Kidney tubule cell (primary cell): ENCODE measurements at regions not wholly inside any gene's neighbourhood (a gene's known extent, or its start where the extent isn't known, plus 50 kb on each side); places are given as distances from the start of the nearest gene placed in this dataset.

Source experiments
- DNase-seq: peaks from one replicate; pipeline ENCODE4 v3.0.0-alpha.2; 2018; ENCODE audit warnings: low spot score

DNA sequence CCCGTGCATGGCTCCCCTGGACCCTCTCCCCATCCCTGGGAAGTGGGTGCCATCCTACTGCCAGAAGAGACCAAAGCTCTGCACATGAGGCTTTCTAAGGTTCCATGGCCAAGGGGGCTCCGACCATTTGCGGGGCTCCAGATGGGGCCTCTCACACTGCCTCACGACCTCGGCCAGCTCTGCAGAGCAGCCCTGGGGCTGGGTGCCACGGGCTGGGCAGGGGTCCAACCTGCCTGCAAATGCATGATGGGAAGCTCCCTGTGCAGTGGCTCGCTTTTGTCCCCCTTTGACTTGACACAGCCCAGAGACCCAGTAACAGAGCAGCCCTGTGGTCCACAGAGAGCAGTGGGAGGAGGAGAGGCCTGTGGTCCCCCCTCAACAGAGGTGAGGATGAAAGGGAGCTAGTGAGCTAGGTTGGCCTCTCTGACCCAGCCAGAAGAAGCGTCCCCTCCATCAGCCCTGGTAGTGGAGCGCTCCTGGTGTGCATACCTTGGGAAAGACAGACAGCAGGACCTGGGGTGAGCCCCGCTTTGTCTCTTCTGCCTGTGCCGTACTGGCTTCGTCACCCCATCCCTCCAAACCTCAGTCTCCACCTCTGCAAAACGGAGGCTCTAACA is 174.1 kb downstream of the DDX1 start:
- DNase-seq, result no peak

DNA sequence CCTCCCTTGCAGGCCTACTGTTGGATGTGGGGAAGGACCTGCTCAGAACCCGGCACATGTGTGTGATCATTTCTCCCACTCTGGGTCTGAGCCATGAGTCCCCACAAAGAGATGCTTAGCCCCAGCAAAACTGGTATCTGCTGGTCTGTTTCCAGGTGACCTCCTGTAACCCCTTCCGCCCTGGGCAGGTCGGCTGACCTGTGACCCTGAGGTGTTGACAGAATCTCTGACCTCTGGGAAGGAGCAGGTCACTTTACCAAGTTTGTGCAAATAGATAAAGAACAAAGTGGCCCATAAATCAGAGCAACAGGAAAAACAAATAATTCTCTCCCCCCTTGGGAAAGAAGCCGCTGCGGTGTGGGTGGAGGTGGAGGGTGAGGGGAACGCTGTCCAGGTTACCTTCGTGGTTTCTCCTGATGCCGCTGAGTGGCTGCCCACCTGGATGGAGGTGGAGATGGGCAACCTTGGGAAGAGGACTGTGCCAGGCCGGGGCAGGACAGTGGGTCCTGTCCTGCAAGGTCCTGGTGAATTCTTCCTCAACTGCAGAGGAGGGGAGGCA is 174.0 kb upstream of the MYCN start:
- no peak for DNase-seq

DNA sequence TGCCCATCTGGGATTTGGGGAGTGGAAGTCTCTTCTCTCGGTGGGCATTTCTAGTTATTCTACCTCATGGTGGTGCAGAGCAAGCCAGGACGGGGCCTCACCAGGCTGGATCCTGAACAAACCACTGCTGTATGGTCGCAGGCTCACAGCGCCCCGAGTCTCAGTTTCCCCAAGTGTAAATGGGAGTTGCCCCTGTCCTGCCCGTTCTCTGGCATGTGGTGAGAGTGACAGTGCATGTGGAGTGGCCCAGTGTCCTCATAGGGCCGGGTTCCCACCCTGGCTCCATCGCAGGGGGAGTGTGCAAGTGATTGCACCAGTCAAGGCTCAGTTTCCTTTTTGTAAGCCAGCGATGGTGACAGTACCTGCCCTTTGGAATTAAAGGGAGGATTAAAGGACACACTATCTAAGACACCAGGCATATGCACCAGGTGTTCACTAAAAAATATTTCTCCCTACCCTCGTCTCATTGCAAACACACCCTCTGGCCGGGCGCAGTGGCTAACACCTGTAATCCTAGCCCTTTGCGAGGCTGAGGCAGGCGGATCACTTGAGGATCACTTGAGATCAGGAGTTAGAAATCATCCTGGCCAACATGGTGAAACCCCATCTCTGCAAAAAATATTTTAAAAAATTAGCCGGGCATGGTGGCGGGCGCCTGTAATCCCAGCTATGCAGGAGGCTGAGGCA is 173.3 kb upstream of the MYCN start:
- no peak for DNase-seq

DNA sequence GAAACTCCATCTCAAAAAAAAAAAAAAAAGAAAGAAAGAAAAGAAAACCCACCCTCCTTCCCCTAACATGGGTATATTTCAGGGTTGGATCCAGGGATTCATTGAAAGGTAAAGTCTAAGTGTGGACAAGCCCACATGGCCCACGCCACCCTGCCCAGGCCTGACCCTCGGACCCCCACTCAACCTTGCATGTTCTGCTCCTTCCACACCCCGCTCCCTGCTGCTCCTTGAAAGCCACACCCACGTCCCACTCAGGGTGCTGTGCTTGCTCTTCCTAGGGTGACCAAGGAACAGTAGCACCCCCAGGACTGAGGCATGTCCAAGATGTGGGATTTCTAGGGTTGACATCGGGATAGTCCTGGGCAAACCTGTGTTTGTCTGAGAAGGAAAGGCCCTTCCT is 172.7 kb upstream of the MYCN start:
- DNase-seq, result no peak

DNA sequence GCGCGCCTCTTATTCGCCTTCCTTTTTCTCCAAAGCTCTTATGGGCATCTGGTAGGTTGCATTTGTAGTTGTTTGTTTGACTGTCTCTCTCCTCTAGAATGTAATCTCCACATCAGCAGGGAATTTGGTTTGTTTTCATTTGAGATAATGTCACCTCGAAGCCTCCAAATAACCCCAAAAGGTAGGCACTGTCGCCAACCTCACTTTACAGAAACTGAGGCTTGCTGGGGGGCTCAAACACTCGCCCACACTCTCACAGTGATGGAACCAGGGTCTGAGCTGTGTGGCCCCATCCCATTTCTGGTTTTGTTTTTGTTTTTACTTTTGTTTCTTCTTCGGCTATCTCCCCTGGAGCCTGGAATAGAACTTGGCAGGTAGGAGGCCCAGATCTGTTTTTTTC is 172.2 kb upstream of the MYCN start:
- DNase-seq, result no peak

DNA sequence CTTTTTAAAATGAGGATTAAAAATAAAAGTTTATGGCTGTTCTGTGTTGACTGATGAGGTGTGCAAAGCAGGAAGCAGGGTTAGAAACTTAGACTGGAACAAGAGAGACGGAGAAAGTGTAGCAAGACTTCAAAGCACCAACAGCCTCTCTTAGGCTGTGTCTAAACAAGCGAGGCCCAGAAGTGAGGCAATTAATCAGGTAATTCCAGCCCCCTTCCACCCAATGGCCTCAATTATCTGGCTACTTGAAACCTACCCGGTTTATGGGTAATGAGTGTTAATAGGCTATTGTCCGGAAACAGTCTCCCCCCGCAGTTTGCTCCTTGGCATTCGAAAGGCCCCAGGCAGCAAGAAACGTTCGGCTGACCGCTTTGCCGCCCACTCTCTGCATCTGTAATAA is 171.7 kb upstream of the MYCN start:
- DNase-seq, result no peak

DNA sequence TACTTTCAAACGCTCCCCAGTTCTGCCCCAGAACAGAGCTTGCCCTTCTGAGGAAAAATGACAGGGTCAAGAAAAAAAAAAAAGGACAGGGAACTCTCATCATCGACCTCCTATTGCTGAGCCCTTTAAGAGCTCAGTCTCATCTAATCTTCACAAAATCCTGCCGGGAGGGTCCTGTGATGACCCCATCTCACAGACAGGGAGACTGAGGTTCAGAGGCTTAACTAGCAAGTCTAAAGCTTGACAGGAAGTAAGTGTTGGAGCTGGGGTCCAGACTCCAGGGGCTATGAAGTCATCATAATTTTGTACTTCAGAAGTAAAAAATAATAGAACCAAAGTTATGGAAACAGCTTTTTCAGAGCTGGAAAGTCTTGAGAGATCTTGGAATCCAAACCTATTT is 171.1 kb upstream of the MYCN start:
- DNase-seq, result no peak

DNA sequence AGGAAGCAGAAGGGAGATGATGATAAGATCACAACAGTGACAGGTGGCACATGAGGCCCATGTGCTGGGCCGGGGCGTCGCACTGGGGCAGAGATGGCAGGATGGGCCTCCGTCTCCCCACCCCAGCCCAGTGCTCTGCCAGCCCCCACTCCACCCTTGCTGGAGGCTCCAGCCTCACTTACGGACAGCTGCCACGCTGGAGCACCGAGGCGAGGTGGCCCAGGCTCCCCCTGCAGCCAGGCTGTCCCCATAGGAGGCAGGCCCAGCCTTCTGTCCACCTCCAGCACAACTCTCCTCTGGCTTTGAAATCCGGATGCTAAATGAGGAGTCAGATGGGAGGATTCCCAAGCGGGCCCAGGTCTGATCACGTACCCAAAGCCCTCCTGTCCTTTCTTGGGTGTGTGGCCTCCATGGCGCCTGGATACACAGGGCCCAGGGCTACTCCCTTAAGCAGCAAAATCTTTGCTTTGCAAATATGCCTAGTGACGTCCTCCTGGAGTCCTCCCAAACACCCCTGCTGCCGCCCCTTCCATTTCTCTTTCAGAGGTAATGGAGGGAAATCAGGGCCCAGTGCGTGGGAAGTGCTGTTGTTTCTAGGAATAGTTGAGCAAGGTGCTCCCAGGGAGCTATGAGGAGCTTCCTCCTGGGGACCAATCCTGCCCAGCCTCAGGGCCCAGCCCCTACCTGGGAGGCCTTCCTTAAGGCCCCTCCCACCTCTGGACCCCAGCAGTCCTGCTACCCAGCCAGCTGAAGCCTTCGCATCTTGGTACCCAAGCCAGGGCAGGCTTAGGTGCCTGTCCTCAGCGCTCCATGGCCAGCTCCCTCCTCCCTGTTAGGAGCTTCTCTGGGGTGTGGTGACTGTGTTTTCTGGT is 170.4 kb upstream of the MYCN start:
- no peak for DNase-seq

DNA sequence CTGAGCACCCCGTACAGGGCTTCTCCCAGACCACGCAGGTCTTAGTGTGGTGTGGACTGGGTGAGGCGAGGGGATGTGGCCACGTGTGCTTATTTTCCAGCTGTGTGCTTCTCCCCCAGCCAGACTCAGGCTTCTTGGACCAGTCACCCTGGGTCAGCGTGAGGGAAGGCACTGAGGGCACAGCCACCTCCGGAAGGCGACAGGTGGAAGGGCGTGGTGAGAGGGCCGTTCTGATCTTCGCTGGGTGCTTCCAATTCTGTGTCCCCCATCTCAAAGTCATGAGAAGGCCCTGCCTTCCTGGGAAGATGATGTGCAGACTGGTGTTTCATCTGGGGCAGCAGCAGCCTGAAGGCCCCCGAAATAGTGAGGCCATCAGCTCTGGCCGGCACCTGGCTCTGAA is 169.7 kb upstream of the MYCN start:
- DNase-seq, result no peak

DNA sequence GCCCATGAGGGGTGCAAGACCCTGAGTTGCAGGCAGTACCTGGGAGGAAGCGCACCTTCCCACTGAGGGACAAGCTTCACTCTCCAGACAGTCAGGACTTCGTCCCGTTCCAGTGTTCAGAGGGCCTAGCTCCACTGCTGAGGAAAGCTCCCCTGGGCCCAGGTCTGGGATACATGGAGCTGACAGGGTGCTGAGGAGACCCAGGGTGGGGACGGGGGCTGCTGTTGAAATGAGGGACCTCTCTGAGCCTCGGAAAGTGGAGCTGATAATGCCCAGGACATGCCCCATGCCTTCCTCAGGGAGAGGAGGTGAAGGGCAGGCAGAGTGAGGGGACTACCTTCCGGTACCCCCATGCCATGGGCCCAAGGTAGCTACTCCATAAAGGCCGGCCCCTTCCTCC is 169.2 kb upstream of the MYCN start:
- DNase-seq, result no peak

DNA sequence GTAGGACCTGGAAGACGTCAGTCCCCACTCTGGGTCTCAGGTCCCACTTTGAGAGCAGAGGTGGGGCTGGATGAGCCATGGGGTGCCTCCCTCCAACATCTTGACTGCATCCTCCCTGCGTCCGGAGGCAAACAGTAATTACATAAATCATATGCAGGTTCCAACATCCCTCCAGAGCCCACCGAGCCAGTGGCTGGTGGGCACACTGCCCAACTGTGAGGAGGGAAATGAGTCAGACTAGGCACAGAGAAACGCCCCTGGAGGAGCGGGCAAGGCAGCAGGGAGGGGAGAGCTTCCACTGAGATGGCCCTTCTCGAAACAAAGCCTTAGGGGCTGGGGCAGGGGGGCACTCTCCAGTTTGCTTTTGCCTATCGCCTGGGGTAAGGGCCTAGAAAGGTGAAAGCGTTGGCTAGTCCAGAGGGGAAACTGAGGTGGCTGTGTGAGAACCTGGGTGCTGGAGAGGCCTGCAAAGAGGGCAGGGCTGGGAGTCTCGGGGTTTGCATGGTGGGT is 168.2 kb upstream of the MYCN start:
- DNase-seq, result no peak

DNA sequence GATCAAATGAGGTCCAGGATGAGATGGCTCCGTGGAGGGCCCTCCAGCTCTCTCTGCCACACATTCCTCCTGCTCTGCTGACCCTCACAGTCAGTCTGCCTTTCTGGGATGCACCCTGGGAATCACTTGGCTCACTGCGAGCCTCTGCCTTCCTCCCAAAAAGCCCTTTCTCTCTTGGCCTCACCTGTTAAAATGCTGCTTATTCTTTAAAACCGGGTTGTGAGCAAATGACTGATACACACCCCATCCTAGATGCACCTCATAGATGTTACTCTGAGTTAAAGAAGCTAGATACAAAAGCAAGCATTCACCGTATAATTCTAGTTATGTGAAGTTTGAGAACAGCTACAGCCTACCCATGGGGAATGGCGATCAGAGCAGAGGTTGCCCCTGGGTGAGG is 167.7 kb upstream of the MYCN start:
- DNase-seq, result no peak

DNA sequence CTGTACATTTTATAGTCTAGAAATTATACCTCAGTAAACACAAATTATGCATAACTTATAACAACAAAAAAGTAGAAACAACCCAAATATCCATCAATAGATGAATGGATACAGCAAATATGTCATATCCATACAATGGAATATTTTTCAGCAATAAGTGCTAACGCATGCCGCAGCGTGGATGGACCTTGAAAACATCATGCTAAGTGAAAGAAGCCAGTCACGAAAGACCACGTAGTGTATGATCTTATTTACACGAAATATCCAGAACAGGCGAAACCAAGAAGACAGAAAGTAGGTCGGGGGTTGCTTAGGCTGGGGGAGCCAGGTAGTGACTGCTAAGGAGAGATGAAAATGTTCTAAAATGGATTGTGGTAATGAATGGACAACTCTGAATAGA is 167.1 kb upstream of the MYCN start:
- no peak for DNase-seq

DNA sequence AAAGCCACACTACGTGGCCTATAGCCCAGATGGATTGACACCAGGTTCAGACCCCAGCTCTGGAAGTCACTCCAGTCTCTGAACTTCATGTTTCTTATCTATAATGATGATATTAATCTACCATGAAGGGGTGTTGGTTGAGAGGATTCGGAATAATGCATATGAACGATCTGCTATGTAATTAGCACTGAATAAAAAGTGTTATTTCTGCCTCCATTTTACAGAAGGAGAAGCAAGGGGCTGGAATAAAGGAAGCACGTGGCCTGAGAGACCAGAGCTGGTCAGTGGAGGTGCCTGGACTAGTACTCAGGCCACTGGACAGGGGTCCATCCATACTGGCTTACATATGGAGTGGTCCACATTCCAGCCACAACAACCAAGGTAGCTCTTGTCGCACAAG is 166.5 kb upstream of the MYCN start:
- no peak for DNase-seq

DNA sequence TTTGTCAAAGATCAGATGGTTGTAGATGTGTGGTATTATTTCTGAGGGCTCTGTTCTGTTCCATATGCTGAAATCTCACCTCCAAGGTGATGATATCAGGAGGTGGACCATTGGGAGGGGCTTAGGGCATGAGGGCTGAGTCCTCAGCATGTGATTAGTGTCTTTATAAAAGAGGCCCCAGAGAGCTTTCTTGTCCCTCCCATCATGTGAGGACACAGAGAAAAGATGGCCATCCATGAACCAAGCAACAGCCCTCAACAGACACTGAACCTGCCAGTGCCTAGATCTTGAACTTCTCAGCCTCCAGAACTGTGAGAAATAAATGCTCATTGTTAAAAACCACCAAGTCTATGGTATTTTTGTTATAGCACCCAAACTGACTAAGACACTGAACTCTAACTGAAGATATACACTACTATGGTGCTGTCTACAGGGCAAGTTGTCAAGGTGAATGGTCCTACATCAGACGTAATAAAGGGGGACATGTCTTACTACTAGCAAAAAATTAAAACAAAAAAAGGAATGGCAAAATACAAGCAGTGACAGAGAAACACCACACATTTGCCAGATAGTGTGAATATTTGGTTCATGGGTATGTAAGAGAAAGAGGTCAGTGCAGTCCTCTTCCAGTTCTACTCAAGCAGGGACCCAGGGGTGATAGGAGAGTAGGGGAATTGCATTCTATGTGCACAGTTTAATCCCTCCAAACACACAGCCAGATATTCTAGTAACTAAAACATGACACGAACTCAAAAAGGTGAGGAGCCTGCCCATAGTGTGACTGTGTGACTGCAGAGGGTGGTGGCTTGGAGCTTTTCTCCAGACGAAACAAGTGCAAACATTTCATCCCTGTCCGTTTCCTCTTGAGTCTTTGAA is 164.4 kb upstream of the MYCN start:
- no peak for DNase-seq

DNA sequence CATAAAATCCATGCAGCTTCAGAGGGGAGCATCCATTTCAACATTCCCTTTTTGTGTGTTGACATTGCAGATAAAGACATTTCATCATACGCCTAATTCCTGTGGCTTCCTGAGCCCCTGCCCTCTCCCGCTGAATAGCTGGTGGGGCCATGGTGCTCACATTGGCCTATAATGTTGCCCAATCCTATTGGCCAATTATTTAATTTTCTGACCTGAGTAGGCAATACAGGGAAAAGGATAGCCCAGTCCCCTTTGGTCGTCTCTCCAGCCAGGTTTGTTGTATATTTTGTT is 163.8 kb upstream of the MYCN start:
- no peak for DNase-seq

DNA sequence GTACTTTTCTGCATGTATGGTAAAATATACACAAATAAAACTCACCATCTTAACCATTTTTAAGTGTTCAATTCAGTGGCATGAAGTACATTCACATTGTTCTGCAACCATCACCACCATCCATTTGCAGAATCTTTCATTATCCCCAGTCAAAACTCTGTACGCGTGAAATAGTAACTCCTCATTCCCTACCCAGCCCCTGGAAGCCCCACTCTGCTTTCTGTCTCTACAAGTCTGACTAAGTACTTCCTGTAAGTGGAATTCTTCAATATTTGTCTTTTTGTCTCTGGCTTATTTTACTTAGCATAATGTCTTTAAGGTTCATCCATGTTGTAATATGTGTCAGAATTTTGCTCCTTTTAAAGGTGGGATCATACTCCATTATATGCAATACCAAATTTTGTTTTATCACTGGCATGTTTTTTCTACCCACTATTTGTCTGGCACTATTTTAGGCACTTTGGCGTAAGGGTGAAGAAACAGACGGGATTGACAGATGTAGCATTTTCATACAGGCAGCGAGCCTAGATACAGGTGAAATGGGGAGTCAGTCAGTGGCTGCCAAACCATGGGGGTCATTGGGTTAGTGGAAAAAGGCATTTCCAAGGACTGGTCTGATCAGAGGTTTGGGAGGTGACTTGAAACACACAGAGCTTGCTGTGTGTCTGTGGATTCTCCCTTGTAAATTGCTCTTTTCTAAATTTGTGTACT is 163.2 kb upstream of the MYCN start:
- no peak for DNase-seq

DNA sequence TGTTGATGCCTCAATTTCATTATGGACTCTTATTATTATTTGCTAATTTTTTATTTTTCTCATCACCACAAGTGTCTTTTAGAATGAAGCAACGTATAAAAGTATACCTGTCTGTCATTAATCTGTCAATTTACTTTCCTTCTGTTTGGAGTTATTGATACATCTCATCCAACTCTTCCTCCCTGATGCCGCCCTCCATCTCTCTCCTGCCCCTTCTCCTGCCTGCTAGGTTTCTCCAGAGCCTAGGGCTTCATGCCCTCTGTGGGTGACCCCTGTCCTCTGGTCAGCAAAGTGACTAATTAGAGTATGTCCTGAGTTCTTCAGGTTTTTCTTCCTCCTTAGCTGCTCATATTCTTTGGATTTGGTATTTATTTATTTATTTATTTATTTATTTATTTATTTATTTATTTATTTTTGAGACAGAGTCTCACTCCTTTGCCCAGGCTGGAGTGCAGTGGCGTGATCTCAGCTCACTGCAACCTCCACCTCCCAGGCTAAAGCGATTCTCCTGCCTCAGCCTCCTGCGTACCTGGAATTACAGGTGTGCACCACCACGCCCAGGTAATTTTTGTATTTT is 162.5 kb upstream of the MYCN start:
- no peak for DNase-seq

DNA sequence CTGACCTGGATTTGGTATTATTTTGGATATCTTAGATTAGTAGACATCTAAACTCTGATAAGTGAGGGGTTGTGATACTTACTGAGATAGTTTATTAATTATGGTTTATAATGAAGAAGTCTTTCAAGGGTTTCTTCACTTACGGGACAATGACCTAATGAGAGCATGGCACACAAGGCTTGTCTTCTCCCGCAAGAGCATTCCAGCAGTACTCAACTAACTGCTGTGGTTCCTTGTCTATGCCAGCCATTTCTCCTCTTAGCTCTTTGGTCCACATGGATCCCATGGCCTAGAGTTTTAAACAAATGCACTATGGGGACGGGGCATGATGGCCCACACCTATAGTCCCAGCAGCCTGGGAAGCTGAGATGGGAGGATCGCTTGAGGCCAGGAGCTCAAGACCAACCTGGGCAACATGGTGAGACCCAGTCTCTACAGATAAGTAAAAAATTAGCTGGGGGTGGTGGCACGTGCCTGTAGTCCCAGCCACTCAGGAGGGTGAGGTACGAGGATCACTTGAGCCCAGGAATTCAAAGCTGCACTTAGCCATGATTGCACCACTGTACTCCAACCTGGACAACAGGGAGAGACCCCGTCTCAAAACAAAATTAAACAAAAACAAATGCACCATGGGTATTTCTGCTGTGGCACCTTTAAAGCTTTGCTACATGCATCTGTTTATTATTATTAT is 161.7 kb upstream of the MYCN start:
- DNase-seq, result no peak

DNA sequence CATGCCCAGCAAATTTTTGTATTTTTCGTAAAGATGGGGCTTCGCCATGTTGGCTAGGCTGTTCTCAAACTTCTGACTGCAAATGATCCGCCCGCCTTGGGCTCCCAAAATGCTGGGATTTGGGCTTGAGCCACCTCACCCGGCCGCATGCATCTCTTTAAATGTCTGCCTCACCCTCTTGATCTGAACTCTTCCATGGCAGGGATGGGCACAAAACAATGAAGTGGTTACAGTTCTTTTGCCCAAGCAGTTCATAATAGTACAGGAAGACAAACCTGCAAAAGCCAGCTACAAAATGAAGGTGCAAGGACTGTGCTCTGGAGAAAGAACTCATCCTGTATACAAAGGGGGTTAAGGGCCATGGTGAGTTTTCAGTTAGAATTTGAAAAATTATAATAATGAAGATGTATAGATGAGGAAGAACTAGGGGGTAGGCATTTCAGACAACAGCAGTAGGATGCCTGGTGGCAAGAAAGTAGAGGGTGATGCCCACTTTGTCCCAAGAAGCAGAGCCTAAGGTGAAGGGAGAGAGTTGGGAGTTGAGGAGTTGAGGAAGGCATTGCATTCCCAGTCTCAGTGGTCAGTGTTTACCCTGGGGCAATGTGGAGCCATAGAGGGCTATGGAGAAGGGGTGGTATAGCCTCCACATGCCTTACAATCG is 160.8 kb upstream of the MYCN start:
- DNase-seq, result no peak
